NCI-H1417 (cell line): ENCODE measurements at regions not wholly inside any gene's neighbourhood (a gene's known extent, or its start where the extent isn't known, plus 50 kb on each side); places are given as distances from the start of the nearest gene placed in this dataset.

Experiments
- DNase-seq, 3 experiments: peaks; one replicate each; lab custom pipeline; 2025; lab: John Stamatoyannopoulos, UW

DNA sequence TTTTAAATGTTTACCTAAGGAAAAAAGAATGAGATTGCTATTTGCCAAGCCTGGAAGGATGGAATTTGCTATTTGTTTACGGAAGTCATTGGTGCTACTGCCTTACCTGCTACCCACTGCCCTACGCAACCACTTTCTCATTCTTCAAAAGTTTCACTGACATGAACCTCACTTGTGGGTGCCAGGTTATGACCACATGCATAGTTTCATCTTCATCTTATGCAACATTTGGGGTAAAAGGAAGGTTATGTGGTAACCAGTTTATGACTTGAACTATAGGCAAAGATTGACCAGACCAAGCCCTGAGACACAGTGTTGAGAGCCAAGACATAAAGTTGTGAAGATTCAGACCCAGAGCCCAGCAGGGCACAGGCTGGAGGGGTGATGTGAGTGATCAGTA lies 142.5 kb downstream of the LACC1 start:
- DNase-seq = no peak

- no peak for DNase-seq
Measured at GRCh38 chr13:44024167-44024845, 144.6 kb downstream of the LACC1 start.

DNA sequence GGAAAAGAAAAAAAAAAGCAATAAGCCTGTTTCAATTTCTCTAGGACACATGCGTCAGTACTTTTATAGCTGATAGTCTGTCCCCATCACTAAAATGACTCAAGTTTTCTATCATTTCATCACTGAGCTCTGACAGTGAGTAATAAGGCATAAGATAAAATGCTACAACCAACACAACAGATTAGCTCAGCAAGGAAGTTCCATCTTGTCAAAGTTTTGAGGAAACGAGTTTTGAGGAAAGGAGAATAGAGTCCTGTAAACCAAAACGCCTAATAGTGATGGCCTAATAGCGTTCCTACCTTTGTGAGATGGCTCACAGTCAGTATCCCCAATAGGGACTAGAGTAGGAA lies 145.1 kb downstream of the LACC1 start:
- no peak for DNase-seq

- no peak for DNase-seq
Measured at GRCh38 chr13:44026194-44026593, 146.5 kb downstream of the LACC1 start.

DNA sequence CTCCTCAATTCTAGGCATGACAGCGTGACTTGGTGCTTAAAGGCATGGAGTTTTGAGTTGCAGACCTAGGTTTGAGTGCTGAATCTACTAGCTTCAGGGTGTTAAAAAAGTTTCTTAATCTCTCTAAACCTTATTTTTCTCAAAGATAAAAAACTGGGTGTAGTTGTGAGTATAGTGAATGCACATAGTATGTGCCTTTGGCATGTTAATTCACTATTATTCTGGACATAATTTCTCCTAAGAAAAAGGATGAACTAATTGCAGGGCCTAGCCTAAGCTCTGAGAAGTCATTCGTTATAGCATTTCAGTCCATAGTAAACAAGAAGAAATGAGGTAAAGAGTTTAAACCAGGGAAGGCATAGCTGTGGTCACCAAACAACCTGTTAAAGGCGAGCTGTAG lies 149.0 kb downstream of the LACC1 start:
- DNase-seq = no peak

DNA sequence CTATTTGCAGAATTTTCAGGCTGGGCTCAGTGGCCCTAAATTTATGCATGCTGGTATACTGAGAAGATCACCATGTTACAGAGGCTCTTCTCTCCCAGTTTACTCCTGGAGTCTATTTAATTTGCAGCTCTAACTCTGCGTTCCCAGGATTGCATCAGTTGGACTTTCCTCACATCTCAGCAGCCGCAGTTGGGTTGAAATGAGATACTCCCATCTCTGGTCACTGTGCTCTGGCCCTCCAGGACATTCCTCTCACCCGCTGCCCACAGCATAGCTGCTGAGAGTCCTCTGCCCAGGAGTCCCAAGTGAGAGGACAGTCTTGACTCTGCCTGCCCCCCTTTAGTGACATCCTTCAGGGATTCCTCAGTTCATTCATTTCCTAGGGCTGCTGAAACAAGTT lies 150.9 kb downstream of the LACC1 start:
- DNase-seq = no peak

GRCh38 chr13:44031555-44031954 lies 151.9 kb downstream of the LACC1 start:
- DNase-seq = no peak

DNA sequence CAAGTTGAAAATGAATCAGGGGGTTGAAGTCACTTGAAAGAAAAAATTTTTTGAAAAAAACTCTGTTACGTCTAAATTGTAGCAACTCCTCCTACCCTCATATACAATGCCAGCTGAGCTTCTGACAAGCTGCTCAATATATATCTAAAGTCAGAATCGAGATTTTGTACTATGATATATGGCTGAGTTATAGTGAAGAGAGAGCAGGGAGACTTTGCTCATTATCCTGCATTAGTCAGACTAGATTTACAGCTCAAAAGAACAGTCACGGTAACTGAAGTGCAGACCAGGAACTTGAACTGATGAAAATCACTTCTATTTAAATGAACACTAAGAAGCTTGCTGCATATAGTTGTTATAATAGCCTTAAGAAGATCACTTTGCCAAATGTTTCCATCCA lies 153.1 kb downstream of the LACC1 start:
- no peak for DNase-seq

DNA sequence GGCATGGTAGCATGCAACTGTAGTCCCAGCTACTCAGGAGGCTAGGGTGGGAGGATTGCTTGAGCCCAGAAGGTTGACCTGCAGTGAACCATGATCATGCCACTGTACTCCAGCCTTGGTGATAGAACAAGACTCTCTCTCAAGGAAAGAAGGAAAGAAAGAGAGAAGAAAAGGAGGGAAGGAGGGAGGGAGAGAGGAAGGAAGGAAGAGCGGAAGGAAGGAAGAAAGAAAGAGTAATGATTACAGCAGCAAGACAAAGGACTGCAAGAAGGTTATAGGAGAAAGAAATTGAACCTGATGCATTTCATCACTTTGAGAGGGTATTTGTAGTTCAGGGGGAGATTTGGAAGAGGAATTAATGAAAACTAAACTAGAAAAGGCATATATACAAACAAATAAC lies 155.7 kb downstream of the LACC1 start:
- DNase-seq = no peak

DNA sequence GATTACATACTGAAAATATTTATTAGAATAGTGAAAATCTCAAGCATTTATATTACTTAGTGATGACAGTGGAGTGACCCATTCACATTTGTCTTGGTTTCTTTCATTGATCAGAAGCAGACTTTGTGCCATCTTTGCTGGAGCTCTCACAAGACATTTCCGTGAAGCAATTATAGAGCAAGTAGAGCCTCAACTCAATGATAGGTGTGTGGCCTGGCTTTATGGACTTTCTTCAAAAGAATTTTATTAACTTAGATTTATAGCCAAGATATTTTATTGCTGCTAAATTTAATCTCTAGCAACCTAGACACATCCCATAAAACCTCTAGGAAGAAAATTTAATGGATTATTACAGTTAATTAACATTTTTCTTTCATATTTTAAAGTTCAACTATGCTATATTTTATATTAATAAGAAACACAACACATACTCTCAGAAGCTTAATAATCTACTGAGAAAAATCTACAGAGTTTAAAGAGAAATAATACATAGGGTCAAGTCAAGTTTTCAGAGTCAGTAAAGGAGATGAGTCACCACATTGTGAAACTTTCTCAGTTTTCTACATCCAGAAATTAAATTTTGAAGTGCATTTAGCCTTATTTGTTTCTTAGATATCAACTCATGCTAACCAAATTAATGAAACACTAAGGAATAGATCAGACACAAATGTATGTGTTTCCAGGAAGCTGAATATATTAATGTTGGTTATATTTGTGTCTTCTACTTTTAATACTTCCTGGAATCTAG lies 160.5 kb downstream of the LACC1 start:
- DNase-seq = no peak

DNA sequence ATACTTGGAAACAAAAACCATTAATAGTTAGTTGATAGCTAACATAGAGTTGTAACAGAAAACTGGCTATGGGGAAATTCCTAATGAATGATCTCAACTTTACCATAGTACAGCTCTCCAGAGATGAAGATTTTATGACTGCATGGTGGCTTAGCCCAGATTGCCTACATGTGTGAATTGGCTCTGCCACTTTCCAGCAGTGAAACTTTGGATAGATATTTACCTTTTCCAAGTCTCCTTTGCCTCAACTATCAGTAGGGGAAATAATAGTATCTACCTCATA lies 161.1 kb downstream of the LACC1 start:
- no peak for DNase-seq

GRCh38 chr13:44044547-44045179 lies 165.0 kb downstream of the LACC1 start:
- DNase-seq = peak in 1 of 3 experiments; percentile 14

DNA sequence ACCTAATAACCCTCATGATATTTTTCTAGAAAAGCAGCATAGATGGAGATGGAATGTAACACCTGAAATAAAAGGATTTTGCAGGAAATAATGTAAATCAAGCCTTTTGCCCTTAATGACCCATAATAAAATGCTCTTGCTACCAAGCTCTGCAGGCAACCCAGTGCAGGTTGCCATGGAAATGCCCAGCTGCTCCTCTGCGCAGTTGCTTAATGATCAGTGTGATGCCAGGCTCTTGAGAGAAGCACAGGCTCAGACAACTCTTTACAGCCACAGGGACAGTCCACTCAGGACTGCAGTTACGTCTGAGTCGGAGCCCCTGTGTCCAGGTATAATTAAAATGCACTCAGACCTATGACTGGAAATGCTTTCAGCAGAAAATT lies 165.5 kb downstream of the LACC1 start:
- DNase-seq = peak; percentile 17 to 91 (median 63)

- no peak for DNase-seq
Measured at GRCh38 chr13:44046428-44046827, 166.7 kb downstream of the LACC1 start.

DNA sequence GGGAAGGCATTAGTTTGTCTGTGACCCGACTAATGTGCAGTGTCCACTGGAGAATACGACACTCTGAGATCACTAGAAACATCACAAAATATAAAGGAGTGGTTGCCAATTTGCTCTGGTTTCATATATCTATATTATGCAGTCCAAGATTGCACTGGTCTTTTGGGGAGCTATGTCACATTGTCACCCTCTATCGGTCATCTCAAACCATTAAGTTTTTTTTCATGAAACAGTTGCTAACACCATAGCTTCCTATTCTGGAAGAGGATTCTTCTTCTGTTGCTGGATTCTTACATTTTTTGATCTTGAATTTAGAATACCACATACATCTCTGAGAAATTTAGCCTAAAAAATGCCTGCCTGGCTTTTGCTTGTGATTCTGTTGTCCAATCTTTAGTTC lies 168.6 kb downstream of the LACC1 start:
- DNase-seq = peak in 1 of 3 experiments; percentile 7

DNA sequence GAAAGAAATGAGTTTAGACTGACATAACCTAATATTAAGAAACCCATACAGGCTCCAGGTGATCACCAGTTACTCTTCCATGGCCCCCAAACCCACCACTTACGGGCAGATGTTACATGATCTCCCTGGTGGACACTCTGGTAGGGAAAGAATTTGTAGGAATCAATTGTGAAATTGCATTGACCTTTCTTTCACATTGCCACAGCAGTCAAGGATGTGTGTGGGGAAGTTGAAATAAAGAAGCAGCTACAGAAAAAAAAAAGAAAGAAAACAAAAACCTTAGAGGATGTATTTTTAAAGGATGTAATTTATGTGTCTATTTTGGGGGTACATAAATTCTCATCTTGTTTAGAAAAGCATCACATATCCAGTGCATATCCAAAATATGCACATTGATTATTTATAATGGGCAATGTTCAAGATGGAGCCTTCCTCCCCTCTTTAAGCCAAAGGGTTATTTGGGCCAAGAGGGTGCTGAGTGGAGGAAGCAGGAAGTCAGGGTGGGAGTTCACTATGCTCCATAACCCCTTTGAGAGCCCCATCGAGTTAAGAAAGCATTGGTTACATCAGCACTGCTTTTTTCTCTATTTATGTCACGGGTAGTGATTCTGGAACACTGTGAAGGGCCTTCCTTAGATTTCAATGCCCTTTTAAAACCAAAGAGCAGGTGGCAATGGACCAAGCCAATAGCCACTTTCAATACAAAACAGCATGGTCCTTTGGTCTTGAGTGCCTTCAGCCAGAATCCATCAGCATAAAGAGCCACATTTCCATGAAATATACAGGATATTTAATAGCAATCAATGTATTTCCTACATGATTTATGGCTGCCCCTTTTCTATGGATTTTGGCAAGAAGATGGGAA lies 169.6 kb downstream of the LACC1 start:
- DNase-seq = peak in 2 of 3 experiments; percentile 17 to 92

DNA sequence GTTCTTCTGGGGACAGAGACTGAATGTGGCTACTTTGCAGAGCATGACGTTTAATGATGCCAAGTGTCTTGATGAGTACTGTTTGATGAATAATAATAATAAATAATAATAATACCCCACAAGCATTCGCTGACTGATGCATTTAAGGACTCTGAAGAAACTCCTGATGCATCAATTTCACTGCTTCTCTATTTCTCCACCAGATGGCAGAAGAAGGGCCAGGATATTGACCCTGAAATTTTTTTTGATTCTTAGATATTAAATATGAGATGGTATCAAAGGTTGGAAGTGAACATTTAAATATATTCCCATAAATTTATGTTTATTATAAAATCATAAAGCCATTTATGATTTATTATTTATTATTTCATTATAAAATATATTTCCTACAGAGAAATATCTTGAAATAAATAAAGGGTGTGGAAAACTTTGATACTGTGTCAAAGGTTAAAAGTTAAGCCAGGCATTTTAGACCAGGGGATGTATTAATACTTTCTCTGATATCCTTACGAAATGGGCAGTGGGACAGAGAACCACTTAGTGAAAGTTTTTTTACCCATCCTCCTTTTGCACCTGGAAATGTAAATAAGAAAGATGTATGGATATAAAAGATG lies 170.9 kb downstream of the LACC1 start:
- DNase-seq = peak; percentile 3 to 61 (median 17)

- DNase-seq = no peak
Measured at GRCh38 chr13:44051405-44051804, 171.7 kb downstream of the LACC1 start.

DNA sequence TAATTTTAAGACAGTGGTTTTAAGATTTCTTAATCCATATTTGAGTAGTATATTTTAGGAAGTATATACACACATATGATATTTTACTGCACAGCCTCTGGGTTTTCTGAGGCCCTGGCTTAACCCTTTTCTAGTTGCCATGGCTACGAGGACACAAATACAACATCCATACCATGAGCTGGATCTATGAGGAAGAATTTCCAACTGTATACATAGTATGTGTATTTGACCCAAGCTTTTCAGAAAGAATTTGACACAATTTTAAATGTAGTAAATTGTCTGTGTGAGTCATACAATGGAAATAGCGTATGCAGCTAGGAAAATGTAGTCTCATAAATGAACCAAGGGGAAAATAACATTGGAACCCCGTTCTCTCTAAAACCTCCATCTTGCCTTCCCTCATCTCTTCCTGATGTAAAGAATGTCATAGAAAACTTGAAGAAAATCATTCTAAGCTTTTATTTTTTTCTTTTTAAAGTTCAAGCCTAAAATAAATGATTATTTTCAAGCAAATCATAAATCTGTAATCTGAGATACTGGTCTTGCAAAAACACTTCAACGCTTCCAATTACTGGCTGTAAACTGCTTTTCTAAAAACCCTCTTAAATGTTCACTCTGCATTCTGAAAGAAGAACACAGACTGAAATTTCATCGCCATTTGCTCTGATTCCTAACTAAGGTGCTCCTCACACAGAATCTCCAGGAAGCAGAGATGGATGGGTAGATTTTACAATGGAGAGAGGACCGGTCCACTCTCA lies 172.4 kb downstream of the LACC1 start:
- peak in 1 of 3 experiments; percentile 45 for DNase-seq

DNA sequence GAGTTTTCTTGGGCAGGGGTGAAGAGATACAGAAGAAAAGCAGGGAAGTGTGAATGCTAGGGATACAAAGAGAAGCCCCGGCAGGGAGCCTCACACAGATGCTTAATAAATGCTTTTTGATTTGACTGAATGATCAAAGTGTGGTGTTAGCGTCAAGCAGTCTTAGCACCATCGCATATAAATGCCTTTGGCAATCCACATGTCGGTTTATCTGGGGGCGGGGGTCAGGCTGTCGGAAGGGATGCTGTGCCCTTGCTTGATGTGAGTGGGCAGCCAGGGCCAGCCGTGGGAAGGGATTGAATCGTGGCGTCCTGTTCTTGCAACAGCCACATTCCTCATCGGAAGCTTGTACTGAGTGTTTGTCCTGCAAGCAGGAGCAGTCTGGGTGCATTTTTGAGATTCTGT lies 173.1 kb downstream of the LACC1 start:
- no peak for DNase-seq

GRCh38 chr13:44053208-44053607 lies 173.5 kb downstream of the LACC1 start:
- no peak for DNase-seq
